ENCODE measurements at regions not wholly inside any gene's neighbourhood (a gene's known extent, or its start where the extent isn't known, plus 50 kb on each side); places are given as distances from the start of the nearest gene placed in this dataset.

- Histone ChIP-seq H3K9me3 (replicated peaks; ENCODE audit: insufficient read depth, low read length) (no peaks in the 10 kb centered on the region), H3K9ac (ENCODE audit: low read length) (no peak overlapping the region), H2AFZ (ENCODE audit: low read length) (no peak overlapping the region), H3K27ac (ENCODE audit: low read length) (no peak overlapping the region), H3K9me2 (replicated peaks; ENCODE audit: insufficient read depth, low read length) (no peaks in the 10 kb centered on the region), H3K79me2 (ENCODE audit: low read length) (no peaks in the 10 kb centered on the region), H3K4me2 (ENCODE audit: low read depth, low read length) (no peak overlapping the region), H3F3A (ENCODE audit: insufficient read depth, low read length) (no peaks in the 10 kb centered on the region), H3K4me3 (ENCODE audit: low read length) (no peak overlapping the region), H3K27me3 (replicated peaks; ENCODE audit: insufficient read depth, low read length) (no peaks in the 10 kb centered on the region), H4K20me1 (ENCODE audit: insufficient read depth, low read length) (no peaks in the 10 kb centered on the region), H3K36me3 (replicated peaks; ENCODE audit: insufficient read depth, low read length) (no peaks in the 10 kb centered on the region), H3K4me1 (ENCODE audit: low read length) (no peaks in the 10 kb centered on the region)
- no peak for DNase-seq
- TF ChIP-seq EZH2 (optimal IDR thresholded peaks at IDR 0.05; ENCODE audit: low read depth, low read length) (no peak), EZH2phosphoT487 (IDR thresholded peaks at IDR 0.05; ENCODE audit: low read length) (no peak), CTCF (IDR thresholded peaks at IDR 0.05; ENCODE audit: low read length) (no peak)
Observed at GRCh38 chr7:79652619-79653018, 199.2 kb upstream of the MAGI2 start.

GRCh38 chr7:79647711-79648110 lies 194.2 kb upstream of the MAGI2 start:
- Histone ChIP-seq H3K9ac (ENCODE audit: low read length) (no peak overlapping the region), H3K9me3 (replicated peaks; ENCODE audit: insufficient read depth, low read length) (no peaks in the 10 kb centered on the region), H3K79me2 (ENCODE audit: low read length) (no peaks in the 10 kb centered on the region), H3K4me2 (ENCODE audit: low read depth, low read length) (no peak overlapping the region), H3K9me2 (replicated peaks; ENCODE audit: insufficient read depth, low read length) (no peaks in the 10 kb centered on the region), H3F3A (ENCODE audit: insufficient read depth, low read length) (no peaks in the 10 kb centered on the region), H3K4me3 (ENCODE audit: low read length) (no peak overlapping the region), H4K20me1 (ENCODE audit: insufficient read depth, low read length) (no peaks in the 10 kb centered on the region), H3K27ac (ENCODE audit: low read length) (no peak overlapping the region), H3K27me3 (replicated peaks; ENCODE audit: insufficient read depth, low read length) (no peaks in the 10 kb centered on the region), H3K4me1 (ENCODE audit: low read length) (no peaks in the 10 kb centered on the region), H2AFZ (ENCODE audit: low read length) (no peak overlapping the region), H3K36me3 (replicated peaks; ENCODE audit: insufficient read depth, low read length) (no peaks in the 10 kb centered on the region)
- no peak for DNase-seq
- TF ChIP-seq EZH2phosphoT487 (IDR thresholded peaks at IDR 0.05; ENCODE audit: low read length) (no peak), CTCF (IDR thresholded peaks at IDR 0.05; ENCODE audit: low read length) (no peak), EZH2 (optimal IDR thresholded peaks at IDR 0.05; ENCODE audit: low read depth, low read length) (no peak)

GRCh38 chr7:79646278-79646677 lies 192.8 kb upstream of the MAGI2 start:
- H3K79me2 ChIP-seq (ENCODE audit: low read length), result no peaks in the 10 kb centered on the region
- no peaks in the 10 kb centered on the region for H3K9me3 ChIP-seq (replicated peaks; ENCODE audit: insufficient read depth, low read length)
- H3K4me1 ChIP-seq (ENCODE audit: low read length), result no peaks in the 10 kb centered on the region
- no peak overlapping the region for H3K4me2 ChIP-seq (ENCODE audit: low read depth, low read length)
- H3K27ac ChIP-seq (ENCODE audit: low read length), result no peak overlapping the region
- no peaks in the 10 kb centered on the region for H3K9me2 ChIP-seq (replicated peaks; ENCODE audit: insufficient read depth, low read length)
- H3K27me3 ChIP-seq (replicated peaks; ENCODE audit: insufficient read depth, low read length), result no peaks in the 10 kb centered on the region
- no peaks in the 10 kb centered on the region for H3F3A ChIP-seq (ENCODE audit: insufficient read depth, low read length)
- H3K4me3 ChIP-seq (ENCODE audit: low read length), result no peak overlapping the region
- H3K36me3 ChIP-seq (replicated peaks; ENCODE audit: insufficient read depth, low read length), result no peaks in the 10 kb centered on the region
- DNase-seq, result no peak
- no peak overlapping the region for H3K9ac ChIP-seq (ENCODE audit: low read length)
- H2AFZ ChIP-seq (ENCODE audit: low read length), result no peak overlapping the region
- no peaks in the 10 kb centered on the region for H4K20me1 ChIP-seq (ENCODE audit: insufficient read depth, low read length)
- TF ChIP-seq EZH2 (optimal IDR thresholded peaks at IDR 0.05; ENCODE audit: low read depth, low read length) (no peak), CTCF (IDR thresholded peaks at IDR 0.05; ENCODE audit: low read length) (no peak), EZH2phosphoT487 (IDR thresholded peaks at IDR 0.05; ENCODE audit: low read length) (no peak)
